Medulla oblongata (tissue), 1 donor: ENCODE measurements at regions not wholly inside any gene's neighbourhood (a gene's known extent, or its start where the extent isn't known, plus 50 kb on each side); places are given as distances from the start of the nearest gene placed in this dataset.
"Not testable (repeated sequence)": the region's sequence is repeated elsewhere in the genome, so short reads cannot be mapped to it uniquely, and the experiment has no call there.

Experiments used
- DNase-seq: peaks from one replicate; pipeline ENCODE4 v3.0.0-alpha.2; 2015; ENCODE audit errors: extremely low spot score

GRCh38 chr7:46934198-46934825 is 647.6 kb downstream of the TNS3 start:
- DNase-seq: no peak

GRCh38 chr7:46933596-46933995 is 648.3 kb downstream of the TNS3 start:
- DNase-seq: no peak

- DNase-seq: no peak
Measured at GRCh38 chr7:46932676-46933424, 649.1 kb downstream of the TNS3 start.

GRCh38 chr7:46932306-46932675 is 649.6 kb downstream of the TNS3 start:
- no peak for DNase-seq

GRCh38 chr7:46930366-46930765 is 651.5 kb downstream of the TNS3 start:
- no peak for DNase-seq

- no peak for DNase-seq
Measured at GRCh38 chr7:46929359-46929758, 652.6 kb downstream of the TNS3 start.

GRCh38 chr7:46928719-46929118 is 653.2 kb downstream of the TNS3 start:
- DNase-seq: no peak

GRCh38 chr7:46927131-46927810 is 654.6 kb downstream of the TNS3 start:
- no peak for DNase-seq

DNA sequence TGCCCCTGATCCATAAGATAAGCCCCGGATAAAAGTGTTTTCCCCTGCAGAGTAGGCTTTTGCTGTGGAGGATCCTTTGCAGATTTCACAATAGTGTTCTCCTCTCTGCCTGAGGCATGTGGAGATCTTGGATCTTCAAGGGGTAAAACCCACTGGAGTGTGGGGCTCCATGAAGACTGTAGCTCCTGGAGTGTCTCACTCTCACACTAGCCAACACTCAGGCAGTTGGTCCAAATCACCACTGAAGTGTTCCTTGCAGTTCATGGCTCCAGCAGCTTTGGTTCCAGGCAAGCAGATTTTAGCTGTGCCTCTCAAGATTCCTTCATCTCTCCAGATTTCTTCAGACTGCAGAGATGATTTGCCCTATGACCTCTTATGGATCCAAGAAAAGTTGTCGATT is 665.3 kb downstream of the TNS3 start:
- no peak for DNase-seq

GRCh38 chr7:46912692-46913091 is 669.2 kb downstream of the TNS3 start:
- DNase-seq: no peak

- DNase-seq: no peak
Measured at GRCh38 chr7:46909601-46910051, 672.3 kb downstream of the TNS3 start.

DNA sequence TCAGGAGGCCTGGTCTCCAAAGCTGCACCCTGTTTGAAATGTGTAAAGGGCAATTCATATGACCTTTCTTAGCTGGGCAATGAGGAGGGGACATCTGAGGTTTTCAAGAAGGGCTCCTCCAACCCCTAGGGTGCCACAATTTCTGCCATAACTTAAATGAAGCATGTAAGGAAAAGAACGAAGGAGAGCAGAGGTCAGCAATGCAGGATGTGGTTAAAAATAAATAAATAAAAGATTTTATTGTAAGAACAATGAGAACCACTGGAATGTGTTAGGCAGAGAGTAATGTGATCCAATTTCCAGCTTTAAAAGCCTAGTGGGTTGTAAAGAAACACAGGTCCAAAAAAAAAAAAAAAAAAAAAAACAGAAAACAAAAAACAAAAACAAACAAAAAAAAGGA is 673.1 kb downstream of the TNS3 start:
- DNase-seq: no peak

DNA sequence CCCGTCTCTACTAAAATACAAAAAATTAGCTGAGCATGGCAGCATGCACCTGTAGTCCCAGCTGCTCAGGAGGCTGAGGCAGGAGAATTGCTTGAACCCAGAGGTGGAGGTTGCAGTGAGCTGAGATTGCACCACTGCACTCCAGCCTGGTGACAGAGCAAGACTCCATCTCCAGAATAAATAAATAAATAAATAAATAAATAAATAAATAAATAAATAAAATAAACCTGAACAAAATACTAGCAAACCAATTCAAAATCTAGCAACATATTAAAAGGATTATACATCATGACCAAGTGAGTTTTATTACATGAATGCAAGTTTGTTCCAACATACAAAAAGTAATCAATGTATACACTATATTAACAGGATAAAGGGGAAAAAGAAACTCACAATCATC is 677.4 kb downstream of the TNS3 start:
- not testable (repeated sequence) for DNase-seq

GRCh38 chr7:46902463-46902862 is 679.4 kb downstream of the TNS3 start:
- DNase-seq: no peak

DNA sequence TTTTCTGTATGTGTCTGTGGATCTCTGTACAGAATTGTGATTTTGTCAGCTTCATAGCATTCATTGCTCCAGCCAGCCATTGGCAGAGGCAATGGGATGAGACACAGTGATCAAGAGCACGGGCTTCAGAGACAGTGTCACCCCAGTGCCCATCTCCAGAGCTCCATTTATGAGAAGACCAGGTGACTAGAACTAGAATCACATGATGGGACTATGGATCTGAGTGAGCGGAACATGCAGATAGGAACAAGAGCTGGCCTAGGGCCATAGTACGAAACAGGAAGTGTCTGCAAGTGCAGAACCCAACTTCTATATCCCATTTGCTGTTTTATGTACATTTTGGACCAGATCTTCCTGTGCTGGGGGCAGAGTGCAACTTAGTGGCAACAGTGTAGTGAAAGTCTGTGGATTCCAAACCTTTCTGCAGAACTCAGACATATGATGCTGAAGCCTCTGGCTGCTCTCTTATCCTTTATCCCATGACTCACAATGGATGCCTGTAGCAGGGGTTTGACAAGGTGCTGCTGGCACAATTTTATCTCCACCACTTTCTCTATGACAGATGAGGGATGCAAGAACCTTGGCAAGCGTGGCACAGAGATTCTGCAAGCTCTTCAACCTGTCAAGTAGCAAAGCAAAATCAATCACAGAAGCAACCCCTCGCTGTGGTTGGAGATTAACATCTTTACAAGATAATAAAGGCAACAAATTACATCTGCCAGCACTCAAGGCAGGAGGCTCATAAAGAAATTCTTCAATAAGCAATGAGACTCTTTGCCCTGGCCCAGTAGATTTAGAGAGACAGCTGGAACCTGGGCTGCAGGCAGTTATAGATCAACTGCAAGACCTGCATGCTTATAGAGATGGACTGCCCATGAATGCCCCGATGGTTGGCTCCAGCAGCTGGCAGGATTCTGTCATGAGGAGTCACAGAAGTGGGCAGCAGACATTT is 681.3 kb downstream of the TNS3 start:
- DNase-seq: no peak

DNA sequence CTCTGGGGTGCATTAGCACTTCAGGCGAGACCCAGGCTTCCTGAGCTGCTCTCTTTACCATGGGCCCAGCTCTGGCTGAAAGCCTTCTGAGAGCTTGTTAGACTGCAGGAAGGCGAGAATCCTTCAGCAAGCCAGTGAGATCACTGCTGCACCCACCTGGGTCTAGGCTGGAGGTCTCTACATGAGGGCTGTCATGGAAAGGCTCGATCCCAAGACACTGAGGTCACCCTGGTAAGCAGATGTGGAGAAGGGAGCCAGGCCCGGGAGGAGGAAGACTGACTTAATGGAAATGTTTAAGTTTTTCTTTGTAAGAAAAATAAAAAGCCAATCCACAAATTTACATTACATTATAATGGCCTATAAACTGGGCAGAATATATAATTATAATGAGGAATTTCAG is 684.5 kb downstream of the TNS3 start:
- DNase-seq: no peak

DNA sequence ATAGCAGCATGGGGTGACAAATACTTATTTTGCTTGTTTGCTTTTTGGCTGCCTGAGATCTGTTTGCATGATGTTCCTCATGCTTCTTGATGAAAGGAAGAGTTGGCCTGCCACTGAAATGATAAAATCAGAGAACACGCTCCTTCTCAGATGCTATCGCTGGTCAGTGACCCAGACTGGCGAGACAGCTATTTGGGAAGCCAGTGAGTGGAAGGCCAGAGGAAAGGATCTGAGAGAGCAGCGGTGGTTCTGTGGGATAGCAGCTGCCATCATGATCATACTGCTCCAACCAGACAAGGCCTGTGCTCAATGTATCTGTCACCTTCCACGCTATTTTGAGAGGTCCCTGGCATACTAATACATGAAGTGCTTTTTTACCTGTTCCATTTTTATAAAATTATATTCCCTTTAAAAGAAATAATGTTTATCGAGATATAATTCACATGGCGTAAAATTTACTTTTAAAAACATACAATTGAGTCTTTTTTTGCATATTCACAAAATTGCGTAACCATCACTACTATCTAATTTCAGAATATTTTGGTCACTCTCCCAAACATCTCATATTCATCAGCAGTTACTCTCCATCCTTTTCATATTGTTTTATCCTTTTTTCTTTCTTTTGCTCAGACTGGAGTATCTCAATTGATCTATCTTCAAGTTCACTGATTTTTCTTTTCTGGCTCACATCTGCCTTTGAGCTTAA is 695.1 kb downstream of the TNS3 start:
- no peak for DNase-seq

DNA sequence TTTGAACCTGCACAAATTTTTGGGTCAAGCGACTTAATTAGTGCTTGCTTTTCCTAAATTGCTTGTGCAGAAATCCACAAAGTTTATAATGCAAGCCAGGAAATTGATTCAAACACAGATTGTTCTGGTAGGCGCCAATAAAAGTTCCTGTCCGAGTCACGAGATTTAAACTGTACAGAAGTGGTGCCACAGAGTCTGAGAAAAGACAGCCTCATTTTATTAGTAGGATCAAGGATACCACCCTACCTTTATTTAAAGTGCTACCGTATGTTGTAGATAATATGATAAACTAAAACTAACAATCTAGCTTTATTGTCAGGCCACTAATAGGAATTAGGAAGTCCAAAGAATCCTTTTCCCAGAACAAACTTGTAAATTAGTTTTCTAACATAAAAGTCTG is 696.7 kb downstream of the TNS3 start:
- no peak for DNase-seq

- no peak for DNase-seq
Measured at GRCh38 chr7:46881507-46882127, 700.3 kb downstream of the TNS3 start.

DNA sequence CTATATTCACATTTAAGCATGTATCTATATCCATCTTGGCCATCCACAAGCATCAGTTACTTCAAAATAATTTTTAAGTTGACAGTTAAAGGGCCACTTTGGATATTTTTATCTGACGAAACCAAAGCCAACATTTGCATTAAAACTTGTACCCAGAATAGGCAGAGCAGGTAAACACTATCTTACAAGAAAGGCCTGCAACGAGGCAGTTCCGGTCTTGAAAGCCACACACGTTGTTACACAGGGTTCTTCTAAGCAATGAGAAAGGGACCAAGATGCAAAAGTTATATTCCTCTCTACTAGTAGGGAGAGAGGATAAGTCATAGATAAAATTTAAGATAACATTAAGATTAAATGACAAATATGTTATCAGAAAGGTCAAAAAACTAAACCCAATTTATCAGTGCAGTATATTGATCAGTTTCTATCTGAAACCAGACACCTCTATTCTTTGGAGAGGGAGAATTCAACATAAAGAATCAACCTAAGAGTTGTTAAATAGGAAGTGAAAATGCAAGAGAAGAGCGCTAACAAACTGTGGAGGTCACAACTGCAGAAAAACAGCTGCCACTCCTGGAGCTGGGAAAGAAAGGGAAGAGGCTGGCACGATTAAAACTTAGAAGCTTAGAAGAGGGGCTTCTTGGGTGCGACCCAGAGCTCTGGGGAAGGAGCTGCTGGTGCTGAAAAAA is 701.3 kb downstream of the TNS3 start:
- DNase-seq: no peak
